A549 (cell line): ENCODE measurements at regions not wholly inside any gene's neighbourhood (a gene's known extent, or its start where the extent isn't known, plus 50 kb on each side); places are given as distances from the start of the nearest gene placed in this dataset.

ENCODE experiments used
- ATAC-seq, 2 experiments: fragments of 200-7000 bp in 1 of 2; fragments of >200 bp in 1 of 2; cut with Nextera tagmentation in 1 of 2; cut with Tn5 transposase in 1 of 2; 3 replicates each; pipeline versions ENCODE4 v1.8.0 to v1.9.1; 2018 to 2020; ENCODE audit warnings: mild to moderate bottlenecking in 1 of 2, moderate library complexity in 1 of 2
- CTCF ChIA-PET: fragments of 300-600 bp; sonication (Branson Sonifier 250); formaldehyde crosslinking; extraction: SDS; loops from one replicate; lab custom pipeline; 2021; ENCODE audit warnings: antibody characterized with exemption, inconsistent platforms; lab: Yijun Ruan, JAX
- POLR2A ChIA-PET: fragments of 350-600 bp; formaldehyde crosslinking; extraction: SDS; loops from one replicate; lab custom pipeline; 2021; ENCODE audit warnings: antibody characterized with exemption, inconsistent platforms; lab: Yijun Ruan, JAX
- DNase-seq, 2 experiments: peaks; one replicate each; pipeline versions ENCODE4 v3.0.0 to v3.0.0-alpha.2; 2011 to 2016; ENCODE audit warnings: low read depth in 1 of 2, low spot score in 1 of 2
- FAIRE-seq: peaks from 2 replicates; lab custom pipeline; 2011; peaks lifted over from hg19 to GRCh38; lab: Jason Lieb, UNC
- H3K27ac ChIP-seq, 2 experiments: fragments of >200 bp; sonication (Bioruptor Twin); formaldehyde crosslinking; 3 replicates each; pipeline ENCODE4 v1.5.1; 2016 to 2017
- H3K4me1 ChIP-seq: fragments of >200 bp; sonication (Bioruptor Twin); formaldehyde crosslinking; 3 replicates; pipeline ENCODE4 v1.6.1; 2016
- H3K4me2 ChIP-seq: fragments of >200 bp; sonication (Bioruptor Twin); formaldehyde crosslinking; 3 replicates; pipeline ENCODE4 v1.6.1; 2016
- H3K4me3 ChIP-seq: fragments of >200 bp; sonication (Bioruptor Twin); formaldehyde crosslinking; 3 replicates; pipeline ENCODE4 v1.5.1; 2016
- H3K9me3 ChIP-seq: fragments of >200 bp; sonication (Bioruptor Twin); formaldehyde crosslinking; 3 replicates; pipeline ENCODE4 v1.6.1; 2016
- BHLHE40 ChIP-seq: IDR thresholded peaks from 2 replicates; pipeline ENCODE4 v1.6.1; 2012; ENCODE audit warnings: low read depth, low read length, inconsistent platforms
- CBX2 ChIP-seq: fragments of 200-600 bp; sonication (generic); IDR thresholded peaks from 2 replicates; pipeline ENCODE4 v1.6.1; 2016; ENCODE audit warnings: low read depth, mild to moderate bottlenecking, borderline replicate concordance
- CHD4 ChIP-seq: fragments of 200-600 bp; sonication (generic); IDR thresholded peaks from 2 replicates; pipeline ENCODE4 v1.6.1; 2016; ENCODE audit warnings: antibody characterized with exemption, mild to moderate bottlenecking, borderline replicate concordance
- E2F6 ChIP-seq: IDR thresholded peaks from 2 replicates; pipeline ENCODE4 v1.6.1; 2012; ENCODE audit warnings: low read depth, borderline replicate concordance
- EHF ChIP-seq: fragments of 250-450 bp; sonication (Bioruptor Pico); IDR thresholded peaks from 2 replicates; pipeline ENCODE4 v1.5.0; 2020; ENCODE audit warnings: mild to moderate bottlenecking
- EP300 ChIP-seq, 2 experiments: fragments of >200 bp; sonication (Bioruptor Twin); formaldehyde crosslinking; IDR thresholded peaks; 2 replicates in 1 of 2; 3 replicates in 1 of 2; pipeline ENCODE4 v1.6.1; 2016 to 2017
- FOSL2 ChIP-seq, 2 experiments: fragments of 450-650 bp in 1 of 2; fragments of >200 bp in 1 of 2; sonication (Bioruptor Twin) in 1 of 2; formaldehyde crosslinking; IDR thresholded peaks; 2 replicates each; pipeline versions ENCODE4 v1.5.0 to v1.6.1; 2016 to 2020; ENCODE audit warnings: mild to moderate bottlenecking in 1 of 2, moderate library complexity in 1 of 2
- GATA3 ChIP-seq: IDR thresholded peaks from 2 replicates; pipeline ENCODE4 v1.6.1; 2012; ENCODE audit warnings: borderline replicate concordance
- HEYL ChIP-seq: fragments of 250-450 bp; sonication (Bioruptor Pico); IDR thresholded peaks from 2 replicates; pipeline ENCODE4 v1.8.0; 2021; ENCODE audit warnings: mild to moderate bottlenecking, moderate library complexity
- HMGXB4 ChIP-seq: fragments of 250-450 bp; sonication (Bioruptor Pico); IDR thresholded peaks from 2 replicates; pipeline ENCODE4 v1.5.0; 2021; ENCODE audit warnings: mild to moderate bottlenecking, moderate library complexity, borderline replicate concordance
- HOXA7 ChIP-seq: fragments of 250-450 bp; sonication (Bioruptor Pico); IDR thresholded peaks from 2 replicates; pipeline ENCODE4 v1.5.0; 2020; ENCODE audit warnings: mild to moderate bottlenecking, moderate library complexity
- JUN ChIP-seq, 2 experiments: fragments of >200 bp; sonication (Bioruptor Twin); formaldehyde crosslinking; IDR thresholded peaks; 2 replicates in 1 of 2; 3 replicates in 1 of 2; pipeline ENCODE4 v1.6.1; 2016 to 2017
- KDM1A ChIP-seq: fragments of 200-600 bp; sonication (generic); IDR thresholded peaks from 2 replicates; pipeline ENCODE4 v1.6.1; 2016; ENCODE audit warnings: low read depth, mild to moderate bottlenecking
- KDM5A ChIP-seq: fragments of 200-600 bp; sonication (generic); IDR thresholded peaks from 2 replicates; pipeline ENCODE4 v1.6.1; 2016; ENCODE audit warnings: antibody characterized with exemption, mild to moderate bottlenecking
- MAFK ChIP-seq: fragments of 450-650 bp; IDR thresholded peaks from 2 replicates; pipeline ENCODE4 v1.6.1; 2014; ENCODE audit not compliant: partially characterized antibody
- MAZ ChIP-seq: fragments of 150-350 bp; IDR thresholded peaks from 2 replicates; pipeline ENCODE4 v1.6.1; 2014; ENCODE audit warnings: antibody characterized with exemption, low read depth, low read length, borderline replicate concordance
- MYC ChIP-seq: IDR thresholded peaks from 2 replicates; pipeline ENCODE4 v1.6.1; 2012; ENCODE audit warnings: mild to moderate bottlenecking, inconsistent platforms, low read length, improper control_type of control experiment, borderline replicate concordance
- NR3C1 ChIP-seq: fragments of >200 bp; sonication (Bioruptor Twin); formaldehyde crosslinking; IDR thresholded peaks from 3 replicates; pipeline ENCODE4 v1.6.1; 2017
- PBX3 ChIP-seq: IDR thresholded peaks from 2 replicates; pipeline ENCODE4 v1.6.1; 2012
- PHF8 ChIP-seq: fragments of 200-600 bp; sonication (generic); IDR thresholded peaks from 2 replicates; pipeline ENCODE4 v1.6.1; 2016; ENCODE audit warnings: low read depth, mild to moderate bottlenecking, antibody characterized with exemption, moderate library complexity, borderline replicate concordance
- POLR2AphosphoS2 ChIP-seq: conservative IDR thresholded peaks from 2 replicates; pipeline ENCODE4 v1.6.1; 2012; ENCODE audit warnings: low read length, improper control_type of control experiment, inconsistent platforms
- RCOR1 ChIP-seq: fragments of 150-350 bp; IDR thresholded peaks from 2 replicates; pipeline ENCODE4 v1.6.1; 2014; ENCODE audit warnings: antibody characterized with exemption, low read length, low read depth
- RFX5 ChIP-seq: fragments of 450-650 bp; IDR thresholded peaks from 2 replicates; pipeline ENCODE4 v1.7.1; 2014; ENCODE audit warnings: antibody characterized with exemption, mild to moderate bottlenecking, moderate library complexity
- RNF2 ChIP-seq: fragments of 200-600 bp; sonication (generic); IDR thresholded peaks from 2 replicates; pipeline ENCODE4 v1.6.1; 2016; ENCODE audit warnings: low read depth, mild to moderate bottlenecking, antibody characterized with exemption, moderate library complexity, borderline replicate concordance
- SMC3 ChIP-seq: fragments of >200 bp; sonication (Bioruptor Twin); formaldehyde crosslinking; IDR thresholded peaks from 3 replicates; pipeline ENCODE4 v1.6.1; 2018; ENCODE audit warnings: inconsistent platforms
- TFCP2L1 ChIP-seq: fragments of 250-450 bp; sonication (Bioruptor Pico); IDR thresholded peaks from 2 replicates; pipeline ENCODE4 v1.5.0; 2021; ENCODE audit warnings: mild to moderate bottlenecking
- TP53 ChIP-seq: fragments of 250-450 bp; sonication (Bioruptor Pico); IDR thresholded peaks from 2 replicates; pipeline ENCODE4 v1.5.0; 2021; ENCODE audit warnings: mild to moderate bottlenecking, moderate library complexity
- ZFP36 ChIP-seq: fragments of 450-650 bp; IDR thresholded peaks from 2 replicates; pipeline ENCODE4 v1.6.1; 2014; ENCODE audit warnings: borderline replicate concordance; ENCODE audit not compliant: partially characterized antibody
- WGBS: methylation state at CpG from one replicate; pipeline ENCODE4 v1.1.6; 2017; ENCODE audit errors: missing lambda C conversion rate; 5-methylcytosine and 5-hydroxymethylcytosine counted together

GRCh38 chr5:57940236-57940635, 457.6 kb upstream of the ACTBL2 start:
- ChIA-PET POLR2A (no interaction called here), CTCF (interaction anchor here (0.9 kb wide), 1 partner anchor 23 kb away, joined by 3 read pairs; no protein-coding TSS in a partner anchor)
- no peak for FAIRE-seq
- H3K27ac ChIP-seq = no peak overlapping the region
- DNase-seq = no peak
- TF ChIP-seq HOXA7 (CRISPR knock-in tag) = no peak
- TF ChIP-seq KDM5A = no peak
- TF ChIP-seq RNF2 = no peak
- TF ChIP-seq EP300 (IDR thresholded peaks at IDR 0.05) = no peak
- no peak for TF ChIP-seq TP53
- TF ChIP-seq RCOR1 = no peak
- TF ChIP-seq MYC = no peak
- no peak for TF ChIP-seq HEYL (CRISPR knock-in tag)
- TF ChIP-seq RFX5 = no peak
- TF ChIP-seq GATA3 = no peak
- no peak for TF ChIP-seq CHD4
- TF ChIP-seq BHLHE40 = no peak
- TF ChIP-seq, all 56 proteins: peak for 0
- 87% methylated on average over 3 of the region's 3 CpGs for WGBS
- no peak overlapping the region for H3K4me3 ChIP-seq
- H3K9me3 ChIP-seq = no peaks in the 10 kb centered on the region
- H3K4me1 ChIP-seq = no peaks in the 10 kb centered on the region
- H3K4me2 ChIP-seq = no peak overlapping the region
- ATAC-seq = no peak

GRCh38 chr5:57939771-57940170, 457.2 kb upstream of the ACTBL2 start:
- no peaks in the 10 kb centered on the region for H3K4me1 ChIP-seq
- ATAC-seq (no peak), DNase-seq (no peak), FAIRE-seq (no peak)
- 45% methylated on average over 3 of the region's 3 CpGs for WGBS
- TF ChIP-seq MYC (no peak), PHF8 (no peak), SMC3 (no peak), ZFP36 (no peak), HMGXB4 (CRISPR knock-in tag) (no peak), GATA3 (no peak), NR3C1 (no peak), POLR2AphosphoS2 (no peak), KDM1A (no peak), CBX2 (no peak), FOSL2 (IDR thresholded peaks at IDR 0.05) (no peak), FOSL2 (CRISPR knock-in tag; IDR thresholded peaks at IDR 0.05) (no peak), EHF (CRISPR knock-in tag) (no peak), MAFK (no peak), JUN (IDR thresholded peaks at IDR 0.05) (no peak), BHLHE40 (no peak), RNF2 (no peak), PBX3 (no peak), TFCP2L1 (CRISPR knock-in tag) (no peak), E2F6 (no peak), MAZ (no peak)
- CTCF ChIA-PET = interaction anchor here (0.9 kb wide), 1 partner anchor 23 kb away, joined by 3 read pairs; no protein-coding TSS in a partner anchor
- no peak overlapping the region for H3K4me3 ChIP-seq
- POLR2A ChIA-PET = no interaction called here
- no peak overlapping the region for H3K4me2 ChIP-seq
- no peaks in the 10 kb centered on the region for H3K9me3 ChIP-seq
- H3K27ac ChIP-seq = no peak overlapping the region
